ENCODE measurements at regions not wholly inside any gene's neighbourhood (a gene's known extent, or its start where the extent isn't known, plus 50 kb on each side); places are given as distances from the start of the nearest gene placed in this dataset.

DNA sequence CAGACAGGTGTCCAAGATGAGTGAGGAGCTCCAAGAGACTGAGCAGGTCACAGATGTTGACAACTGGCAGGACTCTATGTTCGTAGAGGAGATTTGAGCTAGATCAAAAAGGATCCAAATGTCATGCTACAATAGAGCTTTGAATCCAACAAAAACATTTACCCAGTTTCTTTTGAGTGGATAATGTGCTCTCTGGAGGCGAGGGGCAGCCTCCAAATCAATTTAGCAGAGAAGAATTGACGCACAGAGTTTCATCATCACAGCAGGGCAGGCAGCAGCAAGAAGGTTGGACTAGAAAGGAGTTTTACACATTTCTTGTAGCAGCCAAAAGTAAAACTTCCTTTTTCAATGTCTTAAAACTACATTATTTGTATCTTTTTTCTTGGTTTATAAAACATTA lies 653.0 kb downstream of the RNF144A start:
- Histone ChIP-seq H3K4me2 (ENCODE audit: low read depth, low read length, poor library complexity, severe bottlenecking) (no peak overlapping the region), H4K20me1 (ENCODE audit: insufficient read depth, low read depth, low read length) (no peaks in the 10 kb centered on the region), H3K27me3 (ENCODE audit: low read length) (no peaks in the 10 kb centered on the region), H3K79me2 (ENCODE audit: low read length) (no peaks in the 10 kb centered on the region), H3K9me2 (replicated peaks; ENCODE audit: insufficient read depth, low read length) (no peaks in the 10 kb centered on the region), H3K27ac (ENCODE audit: low read length) (no peak overlapping the region), H3K4me1 (ENCODE audit: low read length) (peaks cover 18% of the 10 kb centered on the region), H3K4me3 (ENCODE audit: low read length) (no peak overlapping the region), H3K36me3 (ENCODE audit: insufficient read depth, low read length) (no peaks in the 10 kb centered on the region), H3K9me3 (ENCODE audit: low read length) (no peaks in the 10 kb centered on the region), H2AFZ (ENCODE audit: low read length) (no peak overlapping the region), H3K9ac (ENCODE audit: low read length) (no peak overlapping the region)
- no peak for DNase-seq

DNA sequence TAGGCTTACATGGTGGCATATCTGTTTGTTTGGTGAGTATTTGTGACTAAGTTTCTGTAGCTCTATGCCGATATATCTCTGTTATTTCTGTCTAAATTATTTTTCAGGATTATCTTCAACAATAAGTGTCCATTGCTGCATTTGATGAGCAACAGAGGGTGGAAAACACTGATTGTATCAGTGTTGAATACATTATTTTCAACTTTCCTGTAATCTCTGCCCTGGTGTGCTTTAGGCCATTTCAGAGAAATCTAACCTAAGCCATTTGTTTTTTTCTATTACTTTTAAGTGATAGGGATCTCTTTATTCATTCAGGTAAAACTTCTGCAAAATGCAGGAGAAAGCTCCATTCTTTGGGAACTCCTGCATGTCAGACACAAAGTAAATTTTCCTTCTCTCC lies 654.5 kb downstream of the RNF144A start:
- Histone ChIP-seq H3K9me2 (replicated peaks; ENCODE audit: insufficient read depth, low read length) (no peaks in the 10 kb centered on the region), H3K4me2 (ENCODE audit: low read depth, low read length, poor library complexity, severe bottlenecking) (no peak overlapping the region), H3K27me3 (ENCODE audit: low read length) (no peaks in the 10 kb centered on the region), H3K4me1 (ENCODE audit: low read length) (peaks cover 18% of the 10 kb centered on the region), H4K20me1 (ENCODE audit: insufficient read depth, low read depth, low read length) (no peaks in the 10 kb centered on the region), H3K4me3 (ENCODE audit: low read length) (no peak overlapping the region), H2AFZ (ENCODE audit: low read length) (no peak overlapping the region), H3K9me3 (ENCODE audit: low read length) (no peaks in the 10 kb centered on the region), H3K36me3 (ENCODE audit: insufficient read depth, low read length) (no peaks in the 10 kb centered on the region), H3K79me2 (ENCODE audit: low read length) (no peaks in the 10 kb centered on the region), H3K9ac (ENCODE audit: low read length) (no peak overlapping the region), H3K27ac (ENCODE audit: low read length) (no peak overlapping the region)
- DNase-seq, result no peak

DNA sequence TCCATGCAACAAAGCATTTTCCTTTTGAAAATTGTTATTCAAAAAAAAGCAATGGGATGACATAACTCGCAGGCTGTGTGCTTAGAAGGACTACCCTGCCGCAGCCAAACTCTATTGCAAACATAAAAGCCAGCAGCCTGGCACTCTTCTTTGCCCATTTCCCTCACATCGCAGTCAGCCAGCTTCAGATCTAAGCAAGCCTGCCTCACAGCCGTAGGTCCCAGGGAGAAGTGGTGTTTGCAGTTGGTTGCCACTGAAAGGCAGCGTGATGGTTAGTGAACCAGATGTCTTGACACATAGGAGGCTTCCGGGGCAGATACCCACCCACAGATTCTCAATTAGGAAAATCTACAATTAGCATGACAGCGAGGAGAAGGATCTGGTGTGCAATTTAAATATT lies 655.2 kb downstream of the RNF144A start:
- DNase-seq, result no peak
- H3K4me1 ChIP-seq (ENCODE audit: low read length), result peaks cover 17% of the 10 kb centered on the region

GRCh38 chr2:7573166-7573825 lies 656.1 kb downstream of the RNF144A start:
- H3K9ac ChIP-seq (ENCODE audit: low read length), result no peak overlapping the region

More for the DNA sequence above, 655.2 kb downstream of the RNF144A start:
- H3K4me3 ChIP-seq (ENCODE audit: low read length), result no peak overlapping the region
- no peak overlapping the region for H2AFZ ChIP-seq (ENCODE audit: low read length)
- peaks cover under 1% of the 10 kb centered on the region; the same call in 1 of the 2 replicates for H3K9me3 ChIP-seq (ENCODE audit: low read length)
- no peaks in the 10 kb centered on the region for H4K20me1 ChIP-seq (ENCODE audit: insufficient read depth, low read depth, low read length)
- no peaks in the 10 kb centered on the region for H3K36me3 ChIP-seq (ENCODE audit: insufficient read depth, low read length)
- H3K4me2 ChIP-seq (ENCODE audit: low read depth, low read length, poor library complexity, severe bottlenecking), result no peak overlapping the region
- no peak overlapping the region for H3K27ac ChIP-seq (ENCODE audit: low read length)
- H3K79me2 ChIP-seq (ENCODE audit: low read length), result no peaks in the 10 kb centered on the region
- H3K9me2 ChIP-seq (replicated peaks; ENCODE audit: insufficient read depth, low read length), result no peaks in the 10 kb centered on the region
- no peaks in the 10 kb centered on the region for H3K27me3 ChIP-seq (ENCODE audit: low read length)
- no peak overlapping the region for H3K9ac ChIP-seq (ENCODE audit: low read length)

DNA sequence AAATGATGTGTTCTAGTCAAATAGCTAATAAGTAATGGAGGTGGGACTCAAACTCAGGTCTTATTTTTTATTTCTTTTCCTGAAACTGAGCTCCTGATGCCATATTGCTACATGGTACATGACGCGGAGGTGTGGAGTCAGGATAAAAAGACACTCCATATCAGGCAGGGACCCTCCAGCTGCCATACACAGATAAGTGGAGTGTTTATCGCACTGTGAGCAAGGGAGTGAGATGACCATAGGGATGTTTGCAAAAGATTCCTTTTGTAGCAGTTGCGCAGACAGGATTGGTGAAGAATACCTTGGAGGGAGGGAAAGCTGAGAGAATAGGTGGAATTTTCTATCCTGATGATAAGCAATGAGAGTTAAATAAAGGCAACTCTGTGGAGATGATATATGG lies 657.2 kb downstream of the RNF144A start:
- Histone ChIP-seq H3K9me3 (ENCODE audit: low read length) (peaks cover 6% of the 10 kb centered on the region), H3K4me3 (ENCODE audit: low read length) (no peak overlapping the region), H3K9me2 (replicated peaks; ENCODE audit: insufficient read depth, low read length) (no peaks in the 10 kb centered on the region), H3K4me2 (ENCODE audit: low read depth, low read length, poor library complexity, severe bottlenecking) (no peak overlapping the region), H3K27me3 (ENCODE audit: low read length) (no peaks in the 10 kb centered on the region), H3K79me2 (ENCODE audit: low read length) (no peaks in the 10 kb centered on the region), H2AFZ (ENCODE audit: low read length) (no peak overlapping the region), H3K4me1 (ENCODE audit: low read length) (peaks cover 11% of the 10 kb centered on the region), H4K20me1 (ENCODE audit: insufficient read depth, low read depth, low read length) (no peaks in the 10 kb centered on the region), H3K36me3 (ENCODE audit: insufficient read depth, low read length) (no peaks in the 10 kb centered on the region), H3K9ac (ENCODE audit: low read length) (no peak overlapping the region), H3K27ac (ENCODE audit: low read length) (no peak overlapping the region)
- no peak for DNase-seq

More at GRCh38 chr2:7573166-7573825, 656.1 kb downstream of the RNF144A start:
- Histone ChIP-seq H3K36me3 (ENCODE audit: insufficient read depth, low read length) (no peaks in the 10 kb centered on the region), H3K27me3 (ENCODE audit: low read length) (no peaks in the 10 kb centered on the region), H3K9me3 (ENCODE audit: low read length) (peaks cover 6% of the 10 kb centered on the region), H4K20me1 (ENCODE audit: insufficient read depth, low read depth, low read length) (no peaks in the 10 kb centered on the region), H3K4me1 (ENCODE audit: low read length) (peaks cover 11% of the 10 kb centered on the region), H3K4me2 (ENCODE audit: low read depth, low read length, poor library complexity, severe bottlenecking) (no peak overlapping the region), H3K9me2 (replicated peaks; ENCODE audit: insufficient read depth, low read length) (no peaks in the 10 kb centered on the region), H3K27ac (ENCODE audit: low read length) (no peak overlapping the region), H3K4me3 (ENCODE audit: low read length) (no peak overlapping the region), H2AFZ (ENCODE audit: low read length) (no peak overlapping the region), H3K79me2 (ENCODE audit: low read length) (no peaks in the 10 kb centered on the region)
- no peak for DNase-seq

DNA sequence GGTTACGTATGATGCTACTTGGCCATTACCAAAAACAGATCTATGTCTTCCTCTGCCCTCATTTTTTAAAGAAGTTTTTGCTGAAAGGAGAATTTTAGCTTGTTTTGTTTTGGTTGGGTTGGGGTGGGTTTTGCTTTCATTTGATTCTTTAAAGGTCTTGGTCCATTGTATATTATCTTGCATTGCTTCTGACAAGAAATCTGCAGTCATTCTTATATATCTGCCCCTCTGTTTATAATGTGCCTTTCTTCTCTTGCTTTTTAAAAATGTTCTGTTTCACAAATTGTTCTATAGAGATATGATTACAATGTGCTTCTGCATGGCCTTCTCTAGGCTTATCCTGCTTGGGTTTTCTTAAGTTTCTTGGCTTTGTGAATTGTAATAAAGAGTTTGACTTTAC lies 660.6 kb downstream of the RNF144A start:
- no peaks in the 10 kb centered on the region for H4K20me1 ChIP-seq (ENCODE audit: insufficient read depth, low read depth, low read length)
- no peak for DNase-seq
- H3K9me3 ChIP-seq (ENCODE audit: low read length), result peaks cover 6% of the 10 kb centered on the region
- no peak overlapping the region for H3K4me3 ChIP-seq (ENCODE audit: low read length)
- no peaks in the 10 kb centered on the region for H3K27me3 ChIP-seq (ENCODE audit: low read length)
- H2AFZ ChIP-seq (ENCODE audit: low read length), result no peak overlapping the region
- no peak overlapping the region for H3K27ac ChIP-seq (ENCODE audit: low read length)
- no peak overlapping the region for H3K9ac ChIP-seq (ENCODE audit: low read length)
- no peaks in the 10 kb centered on the region for H3K79me2 ChIP-seq (ENCODE audit: low read length)
- no peaks in the 10 kb centered on the region for H3K9me2 ChIP-seq (replicated peaks; ENCODE audit: insufficient read depth, low read length)
- no peaks in the 10 kb centered on the region for H3K36me3 ChIP-seq (ENCODE audit: insufficient read depth, low read length)
- H3K4me1 ChIP-seq (ENCODE audit: low read length), result peaks cover 1% of the 10 kb centered on the region
- H3K4me2 ChIP-seq (ENCODE audit: low read depth, low read length, poor library complexity, severe bottlenecking), result no peak overlapping the region

DNA sequence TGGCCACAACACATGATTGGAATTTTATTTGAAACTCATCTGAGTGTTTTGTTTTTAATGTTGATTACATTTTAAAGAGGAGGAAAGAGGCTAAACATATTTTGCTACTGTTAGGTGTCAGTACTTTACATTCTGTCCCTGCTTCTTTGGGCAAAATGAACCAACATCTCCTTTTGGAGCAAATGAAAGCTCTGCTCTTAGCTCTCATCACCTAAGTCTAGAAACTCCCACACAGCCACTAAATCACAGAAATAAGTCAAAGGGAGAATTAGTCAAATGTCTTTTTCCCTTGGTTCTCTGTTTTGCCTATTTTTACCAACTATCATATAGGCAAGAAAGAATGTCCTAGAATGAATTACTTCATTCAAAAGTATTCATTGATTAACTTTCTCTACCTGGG lies 666.8 kb downstream of the RNF144A start:
- no peaks in the 10 kb centered on the region for H4K20me1 ChIP-seq (ENCODE audit: insufficient read depth, low read depth, low read length)
- no peaks in the 10 kb centered on the region for H3K36me3 ChIP-seq (ENCODE audit: insufficient read depth, low read length)
- peaks cover 25% of the 10 kb centered on the region for H3K4me1 ChIP-seq (ENCODE audit: low read length)
- no peak overlapping the region for H3K27ac ChIP-seq (ENCODE audit: low read length)
- H3K9me2 ChIP-seq (replicated peaks; ENCODE audit: insufficient read depth, low read length), result no peaks in the 10 kb centered on the region
- no peak overlapping the region for H2AFZ ChIP-seq (ENCODE audit: low read length)
- no peak overlapping the region for H3K4me3 ChIP-seq (ENCODE audit: low read length)
- no peaks in the 10 kb centered on the region for H3K79me2 ChIP-seq (ENCODE audit: low read length)
- DNase-seq, result no peak
- H3K4me2 ChIP-seq (ENCODE audit: low read depth, low read length, poor library complexity, severe bottlenecking), result peak overlapping the region; percentile 62
- H3K9me3 ChIP-seq (ENCODE audit: low read length), result no peaks in the 10 kb centered on the region
- H3K27me3 ChIP-seq (ENCODE audit: low read length), result no peaks in the 10 kb centered on the region
- no peak overlapping the region for H3K9ac ChIP-seq (ENCODE audit: low read length)

- Histone ChIP-seq H3K27me3 (ENCODE audit: low read length) (no peaks in the 10 kb centered on the region), H3K9me2 (replicated peaks; ENCODE audit: insufficient read depth, low read length) (no peaks in the 10 kb centered on the region), H3K36me3 (ENCODE audit: insufficient read depth, low read length) (no peaks in the 10 kb centered on the region), H2AFZ (ENCODE audit: low read length) (no peak overlapping the region), H3K9ac (ENCODE audit: low read length) (no peak overlapping the region), H3K79me2 (ENCODE audit: low read length) (no peaks in the 10 kb centered on the region), H3K4me3 (ENCODE audit: low read length) (no peak overlapping the region), H3K9me3 (ENCODE audit: low read length) (no peaks in the 10 kb centered on the region), H3K4me1 (ENCODE audit: low read length) (peaks cover 25% of the 10 kb centered on the region), H3K4me2 (ENCODE audit: low read depth, low read length, poor library complexity, severe bottlenecking) (no peak overlapping the region), H4K20me1 (ENCODE audit: insufficient read depth, low read depth, low read length) (no peaks in the 10 kb centered on the region), H3K27ac (ENCODE audit: low read length) (no peak overlapping the region)
- no peak for DNase-seq
Observed at GRCh38 chr2:7586898-7587297, 669.7 kb downstream of the RNF144A start.

All from Karpas-422 (cell line).